SU-DHL-6 (cell line): ENCODE measurements at regions not wholly inside any gene's neighbourhood (a gene's known extent, or its start where the extent isn't known, plus 50 kb on each side); places are given as distances from the start of the nearest gene placed in this dataset.
"Not testable (repeated sequence)": the region's sequence is repeated elsewhere in the genome, so short reads cannot be mapped to it uniquely, and the experiment has no call there.

Source experiments
- EZH2phosphoT487 ChIP-seq: fragments of 200-600 bp; sonication (generic), shearing (Covaris generic); conservative IDR thresholded peaks from 2 replicates; pipeline ENCODE4 v1.6.1; 2018; ENCODE audit warnings: mild to moderate bottlenecking, antibody characterized with exemption, low read length, moderate library complexity, mixed read lengths
- TF ChIP-seq, protein P1 (sequence below): fragments of 200-600 bp; sonication (generic); IDR thresholded peaks from one replicate; pipeline ENCODE4 v1.5.1; 2017; ENCODE audit warnings: antibody characterized with exemption, mild to moderate bottlenecking, low read length, moderate library complexity; ENCODE audit not compliant: insufficient read depth, poor library complexity, severe bottlenecking

GRCh38 chr2:89102587-89102986 is 411.1 kb downstream of the RPIA start:
- TF ChIP-seq, protein P1, sequence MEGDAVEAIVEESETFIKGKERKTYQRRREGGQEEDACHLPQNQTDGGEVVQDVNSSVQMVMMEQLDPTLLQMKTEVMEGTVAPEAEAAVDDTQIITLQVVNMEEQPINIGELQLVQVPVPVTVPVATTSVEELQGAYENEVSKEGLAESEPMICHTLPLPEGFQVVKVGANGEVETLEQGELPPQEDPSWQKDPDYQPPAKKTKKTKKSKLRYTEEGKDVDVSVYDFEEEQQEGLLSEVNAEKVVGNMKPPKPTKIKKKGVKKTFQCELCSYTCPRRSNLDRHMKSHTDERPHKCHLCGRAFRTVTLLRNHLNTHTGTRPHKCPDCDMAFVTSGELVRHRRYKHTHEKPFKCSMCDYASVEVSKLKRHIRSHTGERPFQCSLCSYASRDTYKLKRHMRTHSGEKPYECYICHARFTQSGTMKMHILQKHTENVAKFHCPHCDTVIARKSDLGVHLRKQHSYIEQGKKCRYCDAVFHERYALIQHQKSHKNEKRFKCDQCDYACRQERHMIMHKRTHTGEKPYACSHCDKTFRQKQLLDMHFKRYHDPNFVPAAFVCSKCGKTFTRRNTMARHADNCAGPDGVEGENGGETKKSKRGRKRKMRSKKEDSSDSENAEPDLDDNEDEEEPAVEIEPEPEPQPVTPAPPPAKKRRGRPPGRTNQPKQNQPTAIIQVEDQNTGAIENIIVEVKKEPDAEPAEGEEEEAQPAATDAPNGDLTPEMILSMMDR: not testable (repeated sequence)
- not testable (repeated sequence) for TF ChIP-seq EZH2phosphoT487
